Stimulated activated CD4-positive, alpha-beta T cell treated with anti-CD3 and anti-CD28 coated beads, Interleukin-2, amount 100 ng/mL, for 24 hours (primary cell): ENCODE measurements at regions not wholly inside any gene's neighbourhood (a gene's known extent, or its start where the extent isn't known, plus 50 kb on each side); places are given as distances from the start of the nearest gene placed in this dataset.

Experiments
- DNase-seq, 2 donors: peaks; one replicate each; pipeline ENCODE4 v3.0.0-alpha.2; 2020

DNA sequence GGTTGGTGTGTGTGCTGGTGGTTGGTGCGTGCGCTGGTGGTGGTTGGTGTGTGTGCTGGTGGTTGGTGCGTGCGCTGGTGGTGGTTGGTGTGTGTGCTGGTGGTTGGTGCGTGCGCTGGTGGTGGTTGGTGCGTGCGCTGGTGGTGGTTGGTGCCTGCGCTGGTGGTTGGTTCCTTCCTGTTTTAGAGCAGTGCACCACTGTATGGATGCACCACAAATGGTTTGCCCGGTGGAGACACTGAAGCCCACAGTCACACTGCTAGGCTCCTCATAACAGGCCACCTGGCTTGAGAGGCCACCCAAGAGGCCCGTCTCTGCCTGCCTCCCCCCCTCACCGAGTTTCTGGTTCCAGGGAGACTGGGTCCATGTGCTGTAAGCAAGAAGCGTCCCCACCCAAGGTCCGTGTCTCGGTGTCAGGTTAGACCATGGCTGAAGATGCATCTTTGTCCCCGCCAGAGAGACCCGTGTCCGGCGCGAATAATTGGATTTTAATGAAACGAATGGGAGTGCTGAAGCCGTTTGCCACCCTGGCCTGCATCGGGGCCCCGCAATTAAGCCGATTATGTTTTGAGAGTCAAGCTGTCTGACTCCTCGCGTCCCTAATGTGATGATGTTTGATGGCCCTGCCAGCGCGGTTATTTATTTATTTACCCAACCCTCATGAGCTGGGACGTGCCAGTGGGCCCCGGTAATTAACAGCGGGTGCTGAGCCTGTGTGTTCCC, 161.3 kb upstream of the GSE1 start:
- DNase-seq: no peak

DNA sequence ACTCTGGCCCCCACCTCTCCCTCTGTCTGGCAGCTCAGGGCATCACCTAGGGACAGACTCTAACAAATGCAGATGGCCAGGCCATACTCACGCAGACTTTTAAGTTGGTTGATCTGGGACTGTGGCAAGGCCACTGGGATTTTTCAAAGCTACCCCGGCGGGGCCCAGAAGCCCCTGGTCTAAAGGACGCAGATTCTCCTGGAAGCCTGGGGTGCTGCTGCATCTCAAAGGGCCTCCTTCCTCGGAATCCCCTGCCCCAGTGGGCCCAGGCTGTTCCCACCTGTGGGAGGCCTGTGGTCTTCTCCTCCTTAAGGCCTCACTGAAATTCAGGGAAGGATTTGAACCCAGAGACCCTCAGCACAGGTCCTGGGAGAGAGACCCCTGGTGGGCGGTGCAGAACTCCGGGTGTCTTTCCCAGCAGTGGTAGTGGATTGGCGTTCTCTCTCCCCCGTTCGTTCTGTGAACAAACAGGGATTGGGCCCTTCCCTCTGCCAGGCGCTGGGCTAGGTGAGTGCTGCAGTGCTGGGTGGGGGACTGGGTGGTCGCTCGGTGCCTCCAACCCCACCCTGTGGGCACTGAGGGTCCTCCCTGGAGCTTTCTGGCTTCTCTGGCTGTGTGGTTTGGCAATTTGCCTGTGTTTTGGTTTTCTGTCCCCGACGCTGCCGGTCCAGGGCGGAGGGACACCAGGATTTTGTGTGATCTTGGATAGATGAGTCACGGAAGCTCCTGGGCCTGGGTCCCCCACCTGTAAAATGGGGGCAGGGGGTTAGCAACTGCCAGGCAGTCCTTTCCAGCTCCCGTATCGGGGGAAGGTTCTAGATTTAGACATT, 160.5 kb upstream of the GSE1 start:
- DNase-seq: no peak

DNA sequence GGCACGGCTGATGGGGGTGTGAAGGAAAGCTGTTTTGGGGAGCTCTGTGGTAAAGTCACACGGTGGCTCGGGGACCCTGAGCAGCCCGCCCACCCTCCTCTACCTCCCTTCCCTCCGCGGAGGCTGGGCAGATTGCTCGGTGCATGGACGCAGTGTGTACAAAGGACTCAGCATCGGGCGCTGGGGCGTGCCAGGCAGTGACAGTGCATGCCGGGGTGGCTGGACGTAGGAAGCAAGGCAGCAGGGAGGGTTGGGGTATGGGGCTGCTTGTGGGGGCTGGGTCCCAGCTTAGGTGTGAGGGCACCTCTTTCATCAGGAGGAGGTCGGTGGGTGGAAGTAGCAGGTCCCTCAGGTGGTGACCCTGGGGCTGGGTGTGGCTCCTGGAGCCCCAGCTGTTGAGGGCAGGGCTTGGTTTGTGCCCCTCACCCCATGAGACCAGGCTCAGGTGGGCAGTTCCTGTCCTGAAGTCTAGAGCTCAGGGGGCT, 159.9 kb upstream of the GSE1 start:
- DNase-seq: no peak

GRCh38 chr16:85453703-85454102, 159.4 kb upstream of the GSE1 start:
- DNase-seq: no peak

DNA sequence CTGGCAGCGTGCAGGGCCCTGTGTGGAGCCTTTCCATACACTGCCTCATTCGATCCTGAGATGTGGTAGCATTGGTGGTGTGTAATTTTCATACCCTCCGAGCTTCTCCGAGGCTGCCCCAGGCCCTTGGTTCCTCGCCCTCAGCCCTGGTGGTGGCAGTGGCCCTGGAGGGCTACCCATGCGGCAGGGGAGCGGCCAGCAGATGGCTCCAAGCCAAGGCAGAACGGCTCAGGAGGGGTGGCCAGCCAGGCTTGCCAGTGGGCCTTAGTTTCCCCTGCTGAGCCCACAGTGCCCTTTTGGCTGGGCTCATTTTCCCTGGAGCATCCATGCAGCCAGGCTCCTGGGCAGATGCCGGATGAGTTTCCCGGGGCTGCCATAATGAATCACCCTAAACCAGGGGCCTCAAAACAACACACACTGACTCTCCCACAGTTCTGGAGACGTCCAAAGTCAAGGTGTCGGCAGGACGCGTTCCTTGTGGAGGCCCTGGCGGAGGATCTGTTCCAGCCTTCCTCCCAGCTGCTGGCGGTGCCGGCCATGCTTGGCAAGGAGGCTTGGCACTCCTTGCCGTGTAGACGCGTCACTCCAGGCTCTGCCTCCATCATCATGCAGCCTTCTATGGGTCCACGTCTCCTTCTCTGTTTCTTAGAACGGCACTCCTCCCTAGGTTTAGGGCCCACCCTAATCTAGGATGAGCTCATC, 158.8 kb upstream of the GSE1 start:
- no peak for DNase-seq

GRCh38 chr16:85455534-85455933, 157.6 kb upstream of the GSE1 start:
- no peak for DNase-seq

GRCh38 chr16:85457366-85457765, 155.8 kb upstream of the GSE1 start:
- no peak for DNase-seq

DNA sequence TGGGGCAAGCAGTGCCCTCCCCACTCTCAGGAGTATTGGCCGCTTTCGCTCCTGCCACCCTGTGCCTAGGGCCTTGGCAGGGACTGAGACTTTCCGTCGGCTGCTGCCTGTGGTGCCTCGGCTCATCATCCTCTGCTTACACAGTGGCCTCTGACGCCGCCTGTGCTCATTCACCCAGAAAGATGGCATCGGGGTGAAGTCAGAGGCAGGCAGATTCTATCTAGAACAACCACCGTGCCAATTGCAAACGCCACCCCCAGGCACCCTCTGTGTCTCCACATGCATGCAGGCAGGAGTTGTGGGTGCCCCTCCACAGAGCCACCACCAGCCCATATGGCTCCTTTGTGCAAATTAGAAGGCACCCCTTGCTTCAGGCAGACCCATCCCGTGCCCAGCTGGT, 154.2 kb upstream of the GSE1 start:
- DNase-seq: no peak

DNA sequence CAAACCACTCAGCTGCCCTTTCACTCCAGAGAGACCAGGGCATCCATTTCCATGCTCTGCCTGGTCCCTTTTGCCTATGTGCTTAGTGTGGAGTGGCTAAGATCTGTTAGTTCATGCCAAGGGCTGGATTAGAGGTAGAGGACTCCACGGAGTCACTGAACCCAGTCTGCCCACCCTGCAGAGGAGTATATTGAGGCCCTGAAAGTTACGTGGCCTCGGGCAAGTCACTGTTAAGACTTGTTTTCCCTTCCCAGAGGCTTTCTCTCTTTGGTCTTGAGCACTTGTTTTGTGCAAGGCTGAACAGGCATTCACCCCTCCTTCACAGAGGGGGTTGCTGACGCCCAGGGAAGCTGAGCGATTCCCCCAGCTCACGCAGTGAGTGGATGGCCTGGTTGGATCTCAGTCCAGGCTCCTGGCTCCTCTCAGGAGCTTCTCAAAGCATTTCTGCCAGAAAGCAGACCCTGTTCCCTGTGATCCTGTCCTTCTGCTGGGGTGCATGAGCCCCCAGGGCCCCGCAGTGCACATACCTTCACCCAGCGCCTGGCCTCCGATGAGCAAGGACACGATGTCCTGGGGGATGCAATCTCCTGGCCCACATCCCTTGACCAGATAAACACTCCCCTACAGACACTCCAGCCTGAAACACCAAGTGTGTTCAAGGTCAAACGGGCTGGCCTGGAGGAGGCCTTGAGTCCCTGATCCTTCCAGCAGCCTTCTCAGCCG, 153.4 kb upstream of the GSE1 start:
- no peak for DNase-seq

GRCh38 chr16:85460252-85461021, 152.7 kb upstream of the GSE1 start:
- DNase-seq: no peak

- DNase-seq: no peak
Measured at GRCh38 chr16:85461022-85461813, 151.9 kb upstream of the GSE1 start.

- DNase-seq: peak in 1 of 2 donors; percentile 22
Measured at GRCh38 chr16:85461814-85462713, 151.1 kb upstream of the GSE1 start.

GRCh38 chr16:85462714-85463611, 150.2 kb upstream of the GSE1 start:
- DNase-seq: no peak

DNA sequence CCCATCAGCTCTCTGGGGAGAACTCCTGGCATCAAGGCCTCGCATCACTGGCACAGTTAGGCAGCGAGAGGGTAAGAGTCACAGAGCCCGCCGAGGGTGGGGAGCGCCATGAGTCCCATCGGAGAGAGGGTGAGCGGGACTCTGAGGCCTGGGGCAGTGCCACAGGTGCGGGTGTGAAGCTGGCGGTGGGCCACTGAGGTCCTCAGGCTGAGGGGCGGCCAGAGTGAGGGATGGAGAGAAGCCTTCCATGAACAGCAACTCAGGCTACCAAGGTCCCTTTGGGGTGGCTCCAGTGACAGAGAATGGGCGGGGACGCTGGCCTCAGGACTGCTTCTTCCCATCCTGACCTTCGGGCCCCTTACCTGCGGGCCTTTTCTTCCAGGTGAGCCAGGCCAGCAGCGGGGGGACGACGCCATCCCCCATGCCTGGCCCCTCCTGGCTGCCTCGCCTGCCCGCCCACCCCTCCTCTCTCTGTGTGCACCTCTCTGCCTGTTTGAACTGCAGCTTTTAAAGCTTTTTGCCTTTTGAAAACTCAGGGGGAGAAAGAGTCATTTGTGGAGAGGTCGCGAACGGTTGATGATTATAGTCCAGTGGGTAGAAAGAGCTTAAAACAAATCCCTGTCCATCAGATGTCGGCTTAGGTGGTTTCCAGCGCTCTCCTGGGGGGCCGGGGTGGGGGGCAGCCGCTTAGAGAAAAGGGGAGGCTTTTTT, 149.3 kb upstream of the GSE1 start:
- DNase-seq: no peak

DNA sequence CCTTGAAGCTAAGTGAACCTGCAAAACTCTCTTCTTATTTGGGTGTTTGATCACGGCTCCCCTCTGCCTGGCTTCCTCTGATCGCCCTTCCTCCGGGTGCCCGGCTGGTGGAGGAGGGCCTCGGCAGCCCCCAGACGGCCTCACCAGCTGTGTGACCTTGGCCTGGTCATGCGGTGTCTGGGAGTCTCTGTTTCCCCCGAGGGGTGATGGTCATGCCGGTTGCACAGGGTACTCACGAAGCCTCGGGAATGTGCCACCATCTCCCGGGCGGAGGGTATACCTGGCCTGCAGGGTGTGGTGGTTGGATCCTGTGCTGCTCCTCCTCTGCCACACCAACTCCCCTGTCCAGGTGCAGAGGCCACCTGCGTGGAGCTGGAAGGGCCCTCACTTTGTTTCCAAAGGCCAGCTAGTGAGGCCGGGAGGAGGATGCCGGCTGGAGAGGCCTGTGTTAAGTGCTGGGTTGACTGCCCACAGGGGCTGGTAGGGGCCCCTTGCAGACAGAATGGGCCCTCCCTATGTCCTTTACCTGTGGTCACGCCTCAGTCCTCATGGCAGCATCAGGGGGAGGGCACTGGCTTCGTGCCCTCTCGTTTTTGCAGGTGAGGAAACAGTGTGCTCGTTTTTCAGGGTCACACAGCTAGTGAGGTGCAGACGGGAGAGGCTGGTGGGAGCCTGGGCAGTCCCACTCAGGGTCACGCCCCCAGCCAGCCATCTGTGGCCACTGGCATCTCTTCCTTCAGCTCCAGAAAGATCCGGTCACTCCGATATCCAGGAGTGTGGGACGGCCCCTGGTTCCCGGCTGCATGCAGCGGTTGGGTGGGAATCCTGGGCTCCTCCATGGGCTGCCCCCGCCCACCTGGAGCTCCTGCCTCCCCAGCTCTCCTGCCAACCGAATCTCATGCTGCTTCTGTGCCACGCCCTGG, 148.5 kb upstream of the GSE1 start:
- no peak for DNase-seq

DNA sequence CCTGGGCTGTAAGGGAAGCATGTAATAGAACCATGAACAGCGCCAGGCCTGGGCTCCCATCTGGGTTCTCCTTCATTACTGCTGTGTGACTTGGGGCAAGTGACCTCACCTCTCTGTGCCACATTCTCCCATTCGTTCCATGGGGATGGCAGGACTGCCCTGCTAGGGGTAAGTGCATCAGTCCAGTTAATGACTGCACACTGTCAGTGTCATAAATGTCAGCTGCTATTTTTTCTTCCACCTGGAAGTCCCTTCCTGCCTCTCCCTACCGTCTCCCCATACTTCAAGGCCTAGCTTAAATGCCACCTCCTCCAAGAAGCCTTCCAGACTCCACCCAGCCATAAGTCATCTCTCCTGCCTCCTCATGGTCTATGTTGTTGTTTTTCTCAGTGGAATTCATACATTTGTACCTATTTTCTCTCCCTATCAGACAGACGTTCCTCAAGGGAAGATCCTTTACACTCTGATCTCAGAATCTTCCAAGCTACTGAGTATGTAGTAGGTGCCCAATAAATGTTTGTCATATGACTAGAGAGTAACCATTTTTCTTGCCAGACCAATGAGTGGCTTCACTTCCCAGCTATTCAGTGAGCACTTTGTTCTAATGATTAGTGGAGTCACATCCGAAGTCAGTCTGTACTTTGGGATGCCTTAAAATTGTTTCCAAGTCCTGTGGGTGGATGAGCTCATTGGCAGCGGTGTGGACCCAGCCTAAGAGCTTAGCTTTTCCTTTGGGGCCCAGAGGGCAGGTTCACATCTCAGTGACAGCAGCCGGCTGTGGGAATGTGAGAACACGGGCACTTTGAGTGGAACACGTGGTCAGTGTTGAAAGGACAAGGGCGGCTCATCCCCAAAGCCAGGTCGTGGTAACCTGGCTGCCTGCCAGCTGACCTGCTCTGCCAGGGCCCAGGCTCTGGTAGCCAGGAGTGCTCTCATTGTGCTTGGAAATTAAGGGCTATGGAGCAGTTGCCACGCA, 147.5 kb upstream of the GSE1 start:
- DNase-seq: no peak
